HG03175 (cell line): ENCODE measurements at regions not wholly inside any gene's neighbourhood (a gene's known extent, or its start where the extent isn't known, plus 50 kb on each side); places are given as distances from the start of the nearest gene placed in this dataset.
"Not testable (repeated sequence)": the region's sequence is repeated elsewhere in the genome, so short reads cannot be mapped to it uniquely, and the experiment has no call there.

Experiments
- ATAC-seq: cut with Tn5 transposase; IDR thresholded peaks from one replicate; pipeline ENCODE4 v1.9.1; 2021; ENCODE audit warnings: mild to moderate bottlenecking, moderate library complexity; ENCODE audit not compliant: unreplicated experiment

DNA sequence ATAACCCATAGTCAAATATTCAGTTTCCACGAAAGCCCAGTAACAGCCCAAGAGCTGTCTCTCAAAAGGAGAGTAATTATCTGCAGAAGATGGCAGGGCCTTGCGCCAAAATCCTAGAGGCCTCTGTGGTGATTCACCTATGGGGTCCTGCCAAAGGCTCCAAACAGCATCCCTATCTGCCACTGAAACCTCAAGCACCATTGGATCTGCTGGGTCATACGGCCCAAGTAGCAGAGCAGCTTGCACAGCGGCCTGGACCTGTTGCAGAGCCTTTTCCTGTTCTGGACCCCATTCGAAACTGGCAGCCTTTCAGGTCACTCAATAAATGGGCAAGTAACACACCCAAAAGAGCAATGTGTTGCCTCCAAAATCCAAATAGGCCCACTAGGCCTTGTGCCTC, 183.2 kb upstream of the IPO5 start:
- ATAC-seq = not testable (repeated sequence)

DNA sequence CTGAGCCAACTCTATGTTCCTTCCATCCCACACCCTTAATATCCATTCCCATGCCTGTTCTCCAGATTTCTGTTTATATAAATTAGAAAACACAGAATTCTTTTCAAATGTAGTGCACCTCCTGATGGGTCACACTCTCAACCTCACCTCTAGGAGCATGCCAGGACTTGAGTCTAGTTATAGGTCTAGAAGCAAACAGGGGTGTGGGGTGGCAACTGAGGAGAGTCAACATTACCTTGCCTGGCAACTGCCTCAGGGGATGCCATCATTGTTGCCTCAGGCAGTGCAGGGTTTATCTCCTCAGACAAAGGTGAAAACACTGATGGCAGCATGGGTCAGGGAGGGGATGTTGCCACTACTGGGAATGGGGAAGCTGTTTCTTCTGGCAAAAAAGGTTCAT, 181.0 kb upstream of the IPO5 start:
- not testable (repeated sequence) for ATAC-seq

DNA sequence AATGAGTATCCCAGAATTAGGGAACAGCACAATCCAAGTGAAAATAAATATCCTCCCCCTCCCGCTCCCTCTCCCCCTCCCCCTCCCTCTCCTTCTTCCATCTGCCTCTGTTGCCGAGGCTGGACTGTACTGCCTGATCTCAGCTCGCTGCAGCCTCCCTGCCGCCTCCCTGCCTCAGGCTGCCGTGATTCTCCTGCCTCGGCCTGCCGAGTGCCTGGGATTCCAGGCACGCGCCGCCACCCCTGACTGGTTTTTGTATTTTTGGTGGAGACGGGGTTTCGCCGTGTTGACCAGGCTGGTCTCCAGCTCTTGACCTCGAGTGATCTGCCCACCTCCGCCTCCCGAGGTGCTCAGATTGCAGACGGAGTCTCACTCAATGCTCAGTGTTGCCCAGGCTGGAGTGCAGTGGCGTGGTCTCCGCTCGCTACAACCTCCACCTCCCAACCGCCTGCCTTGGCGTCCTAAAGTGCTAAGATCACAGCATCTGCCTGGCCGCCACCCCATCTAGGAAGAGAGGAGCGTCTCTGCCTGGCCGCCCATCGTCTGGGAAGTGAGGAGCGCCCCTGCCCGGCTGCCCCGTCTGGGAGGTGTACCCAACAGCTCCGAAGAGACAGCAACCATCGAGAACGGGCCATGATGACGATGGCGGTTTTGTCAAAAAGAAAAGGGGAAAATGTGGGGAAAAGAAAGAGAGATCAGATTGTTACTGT, 178.9 kb upstream of the IPO5 start:
- not testable (repeated sequence) for ATAC-seq

- no peak for ATAC-seq
These were observed 173.0 kb upstream of the IPO5 start for GRCh38 chr13:97780486-97780885.

- no peak for ATAC-seq
These were observed 171.6 kb upstream of the IPO5 start for GRCh38 chr13:97781891-97782305.

DNA sequence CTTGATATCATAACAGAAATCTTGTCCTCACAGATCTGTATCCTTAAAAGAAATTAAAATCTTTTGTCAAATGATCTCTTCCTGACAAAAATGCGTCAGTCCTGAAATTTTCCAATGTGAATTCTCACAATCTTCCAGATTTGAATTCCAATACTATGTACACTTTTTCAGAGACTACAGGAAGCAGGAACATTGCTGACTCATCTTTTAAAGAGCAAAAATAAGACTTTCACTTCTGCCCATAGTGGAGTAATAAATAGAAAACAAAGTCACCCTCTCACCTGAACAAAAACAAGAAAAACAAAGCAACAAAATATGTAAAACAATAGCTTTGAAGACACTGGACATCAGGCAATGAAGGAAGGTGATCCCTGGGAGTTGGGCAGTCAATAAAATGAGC, 167.0 kb upstream of the IPO5 start:
- ATAC-seq = no peak

DNA sequence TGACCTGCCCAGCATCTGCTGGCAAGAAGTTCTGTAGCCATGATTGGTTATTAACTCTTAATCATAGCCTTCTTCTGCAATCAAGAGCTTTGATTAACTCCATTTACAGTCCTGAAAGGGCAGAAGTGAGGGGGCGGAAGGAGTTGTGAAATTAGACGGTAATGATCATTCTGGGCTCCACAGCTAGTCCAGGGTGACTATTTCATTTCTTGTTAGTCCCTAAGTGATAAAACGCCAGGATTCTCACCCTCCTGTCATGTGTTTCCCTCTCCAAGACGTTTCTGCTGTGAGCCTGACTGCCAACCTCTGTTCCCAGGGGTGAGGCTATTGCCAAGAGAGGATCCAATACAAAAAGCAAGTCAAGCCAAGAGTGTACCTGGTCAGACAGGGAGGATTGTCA, 155.9 kb upstream of the IPO5 start:
- ATAC-seq = no peak

- no peak for ATAC-seq
These were observed 155.2 kb upstream of the IPO5 start for GRCh38 chr13:97798171-97798821.

- no peak for ATAC-seq
These were observed 154.6 kb upstream of the IPO5 start for GRCh38 chr13:97798836-97799235.

GRCh38 chr13:97802213-97802612, 151.3 kb upstream of the IPO5 start:
- ATAC-seq = no peak

DNA sequence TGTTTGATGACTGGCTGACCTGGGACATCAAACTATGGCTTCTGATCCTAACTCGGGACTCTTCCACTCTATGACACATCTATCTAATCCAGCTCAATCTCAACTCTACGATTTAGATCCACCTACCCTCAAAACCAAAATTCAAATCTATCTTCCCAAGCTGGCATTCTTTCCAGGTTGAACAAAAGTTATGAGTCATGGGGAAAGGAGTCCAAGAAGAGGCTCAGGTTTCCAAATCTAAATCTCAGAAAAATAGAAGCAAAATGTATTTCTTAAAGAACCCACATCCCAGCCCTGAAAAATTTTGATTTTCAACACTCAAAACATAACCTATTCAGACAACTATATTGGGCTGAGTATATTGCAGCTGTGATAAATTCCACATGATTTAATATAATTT, 143.9 kb upstream of the IPO5 start:
- ATAC-seq = no peak

DNA sequence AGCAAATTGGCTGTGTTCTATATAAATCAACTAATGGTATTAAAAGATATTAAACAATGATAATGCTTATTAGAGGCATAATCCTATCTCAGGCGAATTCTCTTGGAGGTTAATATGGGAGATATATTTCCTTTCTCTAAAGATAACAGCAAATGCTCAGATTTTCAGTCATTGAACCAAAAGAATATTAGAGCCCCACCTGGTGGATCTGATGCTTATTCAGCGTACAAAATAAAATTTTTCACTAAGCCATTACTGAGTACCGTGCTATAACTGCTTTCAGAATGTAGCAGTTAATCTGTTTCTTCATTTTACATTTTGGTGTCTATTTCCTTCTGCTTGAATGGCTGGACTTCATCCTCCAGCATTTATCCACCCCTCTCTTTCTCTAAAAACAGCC, 143.3 kb upstream of the IPO5 start:
- no peak for ATAC-seq

DNA sequence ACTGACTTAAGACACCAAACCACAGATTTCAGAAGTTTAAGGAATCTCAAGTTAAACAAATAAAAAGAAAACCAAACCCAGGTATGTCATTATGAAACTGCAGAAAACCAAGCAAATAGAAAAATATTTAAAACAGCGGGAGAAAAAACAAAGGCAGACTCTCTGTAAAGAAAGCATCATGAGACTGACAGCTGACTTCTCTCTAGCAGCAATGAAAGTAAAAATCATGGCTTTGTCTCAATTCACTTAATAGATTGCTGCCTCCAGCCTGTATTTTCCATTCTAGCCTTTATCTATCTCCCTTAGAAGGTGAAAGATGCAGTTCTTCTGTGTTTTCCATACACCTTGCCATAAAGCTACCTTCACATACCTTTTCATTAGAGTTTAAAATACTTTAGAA, 131.1 kb upstream of the IPO5 start:
- ATAC-seq = no peak

DNA sequence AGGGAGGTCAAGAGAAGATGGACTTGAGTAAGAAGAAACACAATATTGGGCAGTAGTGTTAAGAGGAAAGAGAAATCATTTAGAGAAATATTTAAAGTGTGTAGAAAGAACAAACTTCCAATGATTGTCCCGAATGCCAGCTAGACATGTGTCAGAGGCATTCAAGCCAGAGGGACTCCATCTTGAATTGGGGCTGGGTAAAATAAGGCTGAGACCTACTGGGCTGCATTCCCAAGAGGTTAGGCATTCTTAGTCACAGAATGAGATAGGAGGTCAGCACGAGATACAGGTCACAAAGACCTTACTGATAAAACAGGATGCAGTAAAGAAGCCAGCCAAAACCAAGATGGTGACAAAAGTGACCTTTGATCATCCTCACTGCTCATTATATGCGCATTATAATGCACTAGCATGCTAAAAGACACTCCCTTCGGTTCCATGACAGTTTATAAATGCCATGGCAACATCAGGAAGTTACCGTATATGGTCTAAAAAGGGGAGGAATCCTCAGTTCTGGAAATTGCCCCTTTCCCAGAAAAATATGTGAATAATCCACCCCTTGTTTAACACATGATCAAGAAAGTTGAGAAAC, 127.0 kb upstream of the IPO5 start:
- ATAC-seq = no peak

GRCh38 chr13:97834250-97834649, 119.2 kb upstream of the IPO5 start:
- no peak for ATAC-seq

- no peak for ATAC-seq
These were observed 110.3 kb upstream of the IPO5 start for GRCh38 chr13:97843189-97843588.

DNA sequence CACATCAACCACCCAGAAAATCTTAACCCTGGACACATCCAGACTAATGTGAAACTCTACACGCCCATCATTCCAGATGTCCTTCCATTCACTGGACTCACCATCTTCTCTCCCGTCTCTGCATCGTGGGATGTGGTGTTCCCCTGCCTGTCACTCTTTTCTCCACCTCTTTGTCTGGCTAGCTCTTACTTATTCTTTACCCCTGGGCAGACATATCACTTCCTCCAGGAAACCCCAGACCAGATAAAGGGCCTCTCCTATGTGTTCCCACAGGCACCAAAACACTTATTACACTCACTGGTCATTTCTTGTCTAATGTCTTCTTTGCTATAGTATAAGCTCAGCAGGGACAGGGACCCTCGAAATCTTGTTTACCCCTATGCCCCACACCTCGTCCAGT, 109.3 kb upstream of the IPO5 start:
- ATAC-seq = no peak

DNA sequence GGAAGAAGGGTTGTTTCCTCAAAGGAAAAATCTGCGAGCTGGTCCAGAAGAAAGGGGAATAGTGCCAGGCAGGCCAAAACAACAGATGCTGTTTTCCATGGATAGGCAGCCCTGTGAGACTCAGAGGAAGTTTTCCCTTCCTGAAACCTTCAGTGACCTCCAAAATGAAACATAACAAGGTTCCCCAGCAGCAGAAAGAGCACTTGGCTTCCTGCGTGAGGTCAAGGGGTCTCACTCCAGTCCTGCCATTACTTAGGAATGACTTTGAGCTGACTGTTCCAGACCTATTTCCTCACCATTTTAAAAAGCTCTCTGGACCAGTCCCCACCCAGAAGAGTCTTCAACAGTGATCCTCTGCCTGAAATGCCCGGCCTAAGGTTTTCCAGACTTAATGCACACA, 104.6 kb upstream of the IPO5 start:
- ATAC-seq = no peak

- ATAC-seq = peak; percentile 99
These were observed 104.2 kb upstream of the IPO5 start for GRCh38 chr13:97849305-97849704.

- ATAC-seq = no peak
These were observed 102.2 kb upstream of the IPO5 start for GRCh38 chr13:97851269-97851668.

- ATAC-seq = no peak
These were observed 101.1 kb upstream of the IPO5 start for GRCh38 chr13:97852181-97852874.

GRCh38 chr13:97853550-97853949, 99.9 kb upstream of the IPO5 start:
- ATAC-seq = no peak
